Sigmoid colon (tissue), 6 donors: ENCODE measurements at regions not wholly inside any gene's neighbourhood (a gene's known extent, or its start where the extent isn't known, plus 50 kb on each side); places are given as distances from the start of the nearest gene placed in this dataset.

ENCODE experiments used
- DNase-seq: peaks from one replicate; pipeline ENCODE4 v3.0.0-alpha.2; 2019
- H3K27ac ChIP-seq, 4 donors: fragments of 200-600 bp; sonication (generic); one replicate each; pipeline ENCODE4 v1.5.1; 2016 to 2019; ENCODE audit warnings: mild to moderate bottlenecking in 1 of 4
- H3K27me3 ChIP-seq, 3 donors: fragments of 200-600 bp; sonication (generic); one replicate each; pipeline ENCODE4 v1.5.1; 2019; ENCODE audit warnings: mild to moderate bottlenecking in 1 of 3
- H3K36me3 ChIP-seq, 4 donors: fragments of 200-600 bp; sonication (generic); one replicate each; pipeline ENCODE4 v1.5.1; 2016 to 2019
- H3K4me1 ChIP-seq, 4 donors: fragments of 200-600 bp; sonication (generic); one replicate each; pipeline ENCODE4 v1.5.1; 2017 to 2019
- H3K4me3 ChIP-seq, 4 donors: fragments of 200-600 bp; sonication (generic); one replicate each; pipeline ENCODE4 v1.5.1; 2017 to 2019; ENCODE audit warnings: mild to moderate bottlenecking in 2 of 4, moderate library complexity in 1 of 4
- H3K9me3 ChIP-seq, 4 donors: fragments of 200-600 bp in 3 of 4; sonication (generic) in 3 of 4; one replicate each; pipeline versions ENCODE4 v1.5.1 to v1.6.1; 2013 to 2019
- EP300 ChIP-seq, 4 donors: sonication (generic); formaldehyde crosslinking; IDR thresholded peaks; one replicate each; pipeline ENCODE4 v1.6.1; 2017; ENCODE audit warnings: antibody characterized with exemption in 4 of 4
- POLR2A ChIP-seq, 2 donors: fragments of 450-650 bp; IDR thresholded peaks; one replicate each; pipeline ENCODE4 v1.6.1; 2016; ENCODE audit warnings: antibody characterized with exemption in 2 of 2, mild to moderate bottlenecking in 2 of 2, moderate library complexity in 2 of 2
- POLR2AphosphoS5 ChIP-seq, 4 donors: sonication (generic); formaldehyde crosslinking; IDR thresholded peaks; one replicate each; pipeline ENCODE4 v1.6.1; 2017; ENCODE audit warnings: antibody characterized with exemption in 4 of 4
- WGBS, 2 donors: extraction: QIAGEN DNeasy Blood & Tissue Kit; methylation state at CpG; one replicate each; pipeline ENCODE4 v1.1.7; 2013; 5-methylcytosine and 5-hydroxymethylcytosine counted together
- intact Hi-C: fragments of 100-400 bp; cut with DNase I; formaldehyde crosslinking; loops from one replicate; pipeline ENCODE4 v1.15.1; 2023
- TF ChIP-seq, protein P1 (sequence below), 4 experiments: fragments of 450-650 bp in 3 of 4; fragments of 200-600 bp in 1 of 4; IDR thresholded peaks; one replicate each; pipeline ENCODE4 v1.5.1; 2016 to 2019; ENCODE audit warnings: antibody characterized with exemption in 4 of 4, mild to moderate bottlenecking in 3 of 4, moderate library complexity in 2 of 4
- donor health status: healthy with polysubstance abuse.
- donor health status: healthy.

DNA sequence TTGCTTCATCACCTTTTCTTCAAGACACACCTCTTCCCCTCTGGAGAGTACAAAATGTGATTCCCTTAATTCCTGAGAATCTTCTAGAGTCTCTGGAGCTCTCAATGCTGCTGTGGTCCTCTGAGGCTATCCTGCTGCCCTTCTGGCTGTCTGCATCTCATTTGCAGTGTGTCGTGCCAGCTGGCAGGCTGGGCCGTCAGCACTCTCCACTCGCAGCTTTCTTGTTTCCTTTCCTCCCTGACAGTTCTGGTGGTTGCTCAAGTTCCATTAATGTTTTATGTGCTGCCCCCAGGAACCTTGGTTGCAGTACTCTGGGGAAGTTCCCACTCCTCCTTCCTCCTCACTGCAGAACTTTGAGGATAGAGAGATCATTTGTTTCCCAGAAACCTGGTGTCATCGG, 210.8 kb upstream of the ROPN1 start:
- H3K27ac ChIP-seq = peak overlapping the region in 2 of 4 donors; percentile 23 to 33
- intact Hi-C loops = no loop called here

DNA sequence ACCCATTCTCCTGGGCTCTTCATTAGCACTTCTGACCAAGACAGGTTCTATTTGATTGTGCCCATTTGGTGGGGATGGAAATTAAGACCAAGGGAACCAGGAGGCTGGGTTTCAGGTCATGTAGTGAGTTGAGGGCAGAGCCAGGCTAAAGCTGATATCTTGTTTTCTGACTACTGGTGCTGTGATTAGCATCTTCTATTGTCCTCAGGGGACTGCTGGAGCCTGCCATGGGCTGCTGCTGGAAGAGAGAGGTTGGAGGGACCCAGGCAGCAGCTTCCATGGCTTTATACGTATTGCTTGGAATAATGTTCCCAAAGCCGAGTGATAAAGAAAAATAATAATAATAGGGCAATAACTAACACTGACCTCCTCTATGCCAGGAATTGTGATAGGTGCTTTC, 211.4 kb upstream of the ROPN1 start:
- intact Hi-C loops = no loop called here
- Histone ChIP-seq H3K36me3 (no peaks in the 10 kb centered on the region), H3K27ac (peak overlapping the region in 2 of 4 donors; percentile 21 to 23), H3K9me3 (no peaks in the 10 kb centered on the region), H3K27me3 (no peaks in the 10 kb centered on the region), H3K4me1 (peaks cover 0 to 18% (median 13%) of the 10 kb centered on the region in 4 donors), H3K4me3 (no peak overlapping the region)
- TF ChIP-seq, protein P1, sequence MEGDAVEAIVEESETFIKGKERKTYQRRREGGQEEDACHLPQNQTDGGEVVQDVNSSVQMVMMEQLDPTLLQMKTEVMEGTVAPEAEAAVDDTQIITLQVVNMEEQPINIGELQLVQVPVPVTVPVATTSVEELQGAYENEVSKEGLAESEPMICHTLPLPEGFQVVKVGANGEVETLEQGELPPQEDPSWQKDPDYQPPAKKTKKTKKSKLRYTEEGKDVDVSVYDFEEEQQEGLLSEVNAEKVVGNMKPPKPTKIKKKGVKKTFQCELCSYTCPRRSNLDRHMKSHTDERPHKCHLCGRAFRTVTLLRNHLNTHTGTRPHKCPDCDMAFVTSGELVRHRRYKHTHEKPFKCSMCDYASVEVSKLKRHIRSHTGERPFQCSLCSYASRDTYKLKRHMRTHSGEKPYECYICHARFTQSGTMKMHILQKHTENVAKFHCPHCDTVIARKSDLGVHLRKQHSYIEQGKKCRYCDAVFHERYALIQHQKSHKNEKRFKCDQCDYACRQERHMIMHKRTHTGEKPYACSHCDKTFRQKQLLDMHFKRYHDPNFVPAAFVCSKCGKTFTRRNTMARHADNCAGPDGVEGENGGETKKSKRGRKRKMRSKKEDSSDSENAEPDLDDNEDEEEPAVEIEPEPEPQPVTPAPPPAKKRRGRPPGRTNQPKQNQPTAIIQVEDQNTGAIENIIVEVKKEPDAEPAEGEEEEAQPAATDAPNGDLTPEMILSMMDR (IDR thresholded peaks at IDR 0.05) = no peak
- TF ChIP-seq POLR2A (IDR thresholded peaks at IDR 0.05) (no peak), POLR2AphosphoS5 (IDR thresholded peaks at IDR 0.05) (no peak), EP300 (IDR thresholded peaks at IDR 0.05) (no peak)
- no peak for DNase-seq
- WGBS, 2 donors = 93 to 96% methylated on average over 2 of the region's 2 CpGs

More for the DNA sequence above, 210.8 kb upstream of the ROPN1 start:
- WGBS, 2 donors = 55 to 71% methylated on average over 4 of the region's 4 CpGs
- TF ChIP-seq POLR2AphosphoS5 (IDR thresholded peaks at IDR 0.05) (peak in 2 of 4 donors; percentile 52 to 58), POLR2A (IDR thresholded peaks at IDR 0.05) (no peak)
- Histone ChIP-seq H3K27me3 (no peaks in the 10 kb centered on the region), H3K4me3 (no peak overlapping the region), H3K9me3 (no peaks in the 10 kb centered on the region), H3K36me3 (no peaks in the 10 kb centered on the region), H3K4me1 (peaks cover 0 to 18% (median 13%) of the 10 kb centered on the region in 4 donors)
- DNase-seq = peak; percentile 82

DNA sequence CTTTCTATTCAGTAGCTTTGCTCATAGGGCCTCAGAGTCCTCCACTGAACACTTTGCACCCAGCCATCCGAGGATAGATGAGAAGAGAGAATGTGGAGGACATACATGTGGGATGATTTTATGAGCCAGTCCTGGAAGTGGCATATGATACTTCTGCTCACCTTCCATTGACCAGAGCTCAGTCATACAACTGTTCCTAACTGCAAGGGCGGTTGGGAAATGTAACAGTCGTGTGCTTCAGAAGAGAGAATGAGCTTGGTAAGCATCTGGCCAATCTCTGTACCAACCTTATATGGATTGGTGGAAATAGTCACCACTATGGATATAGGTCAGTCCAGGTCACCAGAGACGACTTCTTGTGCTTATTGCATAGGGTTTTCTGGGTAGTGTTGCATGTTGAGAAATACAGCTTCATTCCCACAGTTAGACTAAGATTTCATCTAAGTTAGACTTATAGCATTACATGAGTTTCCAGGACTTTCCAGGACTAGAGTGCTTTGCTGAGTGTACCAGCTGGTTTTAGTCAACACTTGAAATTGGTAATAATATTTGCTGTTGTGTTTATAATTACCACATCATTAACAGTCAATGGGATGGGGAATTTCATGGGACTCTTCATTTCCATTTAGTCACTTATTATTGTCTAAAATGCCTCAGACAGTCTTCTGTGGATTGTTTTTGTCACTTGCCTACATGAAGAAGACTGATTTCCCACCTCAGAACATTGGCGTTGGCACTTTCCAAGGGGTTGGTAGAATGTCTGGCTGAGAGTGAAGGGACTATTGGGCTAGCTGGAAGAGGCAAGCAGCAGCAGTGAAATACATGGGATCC, 214.5 kb upstream of the ROPN1 start:
- H3K4me1 ChIP-seq = peaks cover 0 to 18% (median 13%) of the 10 kb centered on the region in 4 donors
- no peak for DNase-seq
- intact Hi-C loops = no loop called here
- H3K36me3 ChIP-seq = no peaks in the 10 kb centered on the region
- no peak for TF ChIP-seq POLR2A (IDR thresholded peaks at IDR 0.05)
- TF ChIP-seq POLR2AphosphoS5 (IDR thresholded peaks at IDR 0.05) = no peak
- TF ChIP-seq, protein P1 (IDR thresholded peaks at IDR 0.05) = no peak
- no peak for TF ChIP-seq EP300 (IDR thresholded peaks at IDR 0.05)
- no peak overlapping the region for H3K4me3 ChIP-seq
- H3K27me3 ChIP-seq = no peaks in the 10 kb centered on the region
- H3K9me3 ChIP-seq = no peaks in the 10 kb centered on the region
- no peak overlapping the region for H3K27ac ChIP-seq
- WGBS, 2 donors = 84 to 89% methylated on average over 5 of the region's 5 CpGs

DNA sequence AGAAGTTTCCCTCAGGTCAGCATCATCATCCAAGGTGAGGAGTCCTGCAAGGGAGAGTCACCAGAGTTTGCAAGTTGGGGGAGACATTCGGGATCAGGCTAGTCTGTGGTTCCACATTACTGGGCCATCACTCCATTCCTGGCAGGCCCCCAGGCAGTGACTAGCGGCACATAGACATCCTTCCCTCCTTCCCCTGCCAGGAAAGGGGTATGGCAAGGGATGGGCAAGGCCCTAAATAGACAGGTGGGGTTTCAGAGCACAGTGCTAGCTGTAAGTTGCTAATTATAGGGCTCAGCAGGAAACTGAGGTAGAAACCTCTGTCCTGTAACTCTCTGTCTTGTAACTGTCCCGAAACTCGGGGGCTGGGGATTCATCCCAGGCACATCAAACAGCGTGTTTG, 215.2 kb upstream of the ROPN1 start:
- no peak for TF ChIP-seq POLR2A (IDR thresholded peaks at IDR 0.05)
- TF ChIP-seq POLR2AphosphoS5 (IDR thresholded peaks at IDR 0.05) = no peak
- TF ChIP-seq EP300 (IDR thresholded peaks at IDR 0.05) = no peak
- TF ChIP-seq, protein P1 (IDR thresholded peaks at IDR 0.05) = no peak
- Histone ChIP-seq H3K36me3 (no peaks in the 10 kb centered on the region), H3K4me3 (no peak overlapping the region), H3K27ac (no peak overlapping the region), H3K4me1 (peaks cover 0 to 13% (median 13%) of the 10 kb centered on the region in 4 donors), H3K9me3 (no peaks in the 10 kb centered on the region), H3K27me3 (no peaks in the 10 kb centered on the region)
- DNase-seq = no peak
- WGBS, 2 donors = 89 to 93% methylated on average over 5 of the region's 5 CpGs
- intact Hi-C loops = no loop called here

DNA sequence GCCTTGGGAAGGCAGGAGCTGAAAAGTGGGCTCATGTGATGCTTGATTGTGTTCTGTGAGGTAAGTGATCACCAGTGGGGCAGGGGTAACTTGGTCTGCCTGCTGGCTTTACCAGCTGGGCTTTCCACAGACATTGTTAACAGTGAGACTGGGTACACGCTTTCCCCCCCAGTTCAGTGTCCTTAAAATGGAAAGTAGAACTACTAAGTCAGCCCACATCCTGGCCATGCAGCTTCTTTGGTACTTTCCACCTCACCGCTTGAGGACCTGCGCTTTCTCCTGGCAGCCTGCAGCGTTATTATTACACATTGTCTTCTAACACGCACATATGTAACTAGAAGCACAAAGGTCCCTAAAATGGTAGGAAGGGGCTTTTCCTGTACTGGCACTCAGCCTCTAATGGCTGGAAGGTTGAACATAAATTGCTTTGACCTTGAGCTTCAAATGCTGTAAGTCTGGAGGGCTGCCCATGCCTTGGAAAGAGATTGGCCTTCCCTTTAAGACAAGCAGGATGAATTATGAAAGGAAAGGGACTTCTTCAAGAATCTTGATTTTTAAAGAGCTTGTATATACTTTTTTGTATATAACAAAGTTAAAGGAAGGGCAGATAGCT, 216.1 kb upstream of the ROPN1 start:
- no peak overlapping the region for H3K4me3 ChIP-seq

More for the DNA sequence above, 216.1 kb upstream of the ROPN1 start:
- Histone ChIP-seq H3K27ac (no peak overlapping the region), H3K27me3 (no peaks in the 10 kb centered on the region), H3K4me1 (peaks cover 0 to 4% (median 4%) of the 10 kb centered on the region in 4 donors), H3K36me3 (no peaks in the 10 kb centered on the region), H3K9me3 (no peaks in the 10 kb centered on the region)
- DNase-seq = no peak
- WGBS, 2 donors = 66 to 81% methylated on average over 5 of the region's 5 CpGs
- TF ChIP-seq EP300 (IDR thresholded peaks at IDR 0.05) (no peak), POLR2AphosphoS5 (IDR thresholded peaks at IDR 0.05) (no peak), POLR2A (IDR thresholded peaks at IDR 0.05) (no peak)
- TF ChIP-seq, protein P1 (IDR thresholded peaks at IDR 0.05) = no peak
- intact Hi-C loops = no loop called here
